HG03045 (cell line): ENCODE measurements at regions not wholly inside any gene's neighbourhood (a gene's known extent, or its start where the extent isn't known, plus 50 kb on each side); places are given as distances from the start of the nearest gene placed in this dataset.

ENCODE experiments used
- ATAC-seq: cut with Tn5 transposase; IDR thresholded peaks from one replicate; pipeline ENCODE4 v1.9.1; 2021; ENCODE audit warnings: mild to moderate bottlenecking, moderate library complexity; ENCODE audit not compliant: unreplicated experiment

- ATAC-seq, result no peak
Observed at GRCh38 chr2:238979636-238980035, 131.8 kb downstream of the TWIST2 start.

- ATAC-seq, result no peak
Observed at GRCh38 chr2:238985041-238985729, 137.3 kb downstream of the TWIST2 start.

DNA sequence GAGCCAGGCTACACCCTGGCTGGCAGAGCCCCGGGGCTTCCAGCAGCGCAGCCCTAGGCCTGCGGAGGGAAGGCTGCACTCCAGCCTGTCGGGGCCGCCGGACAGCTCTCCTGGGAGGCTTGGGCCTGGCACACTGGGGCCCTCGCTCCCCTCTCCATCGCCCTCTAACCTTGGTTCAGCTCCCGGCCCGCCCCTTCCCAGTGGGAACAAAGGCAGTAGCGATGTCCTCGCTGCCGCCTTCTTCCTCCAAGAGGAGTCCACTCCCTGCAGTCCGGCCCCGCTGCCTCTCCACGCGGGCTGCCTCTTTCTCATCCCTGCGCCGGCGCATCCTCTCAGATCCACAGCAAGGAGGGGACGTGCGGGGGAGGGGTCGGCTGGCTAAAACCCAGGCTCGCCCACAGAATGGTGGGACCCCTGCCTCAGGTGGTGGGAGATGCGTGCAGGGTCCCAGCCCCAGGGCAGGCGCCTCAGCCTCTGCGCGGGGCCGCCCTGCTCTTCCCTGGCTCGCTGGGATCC is 138.1 kb downstream of the TWIST2 start:
- ATAC-seq, result no peak

- no peak for ATAC-seq
Observed at GRCh38 chr2:238986491-238987351, 138.8 kb downstream of the TWIST2 start.

DNA sequence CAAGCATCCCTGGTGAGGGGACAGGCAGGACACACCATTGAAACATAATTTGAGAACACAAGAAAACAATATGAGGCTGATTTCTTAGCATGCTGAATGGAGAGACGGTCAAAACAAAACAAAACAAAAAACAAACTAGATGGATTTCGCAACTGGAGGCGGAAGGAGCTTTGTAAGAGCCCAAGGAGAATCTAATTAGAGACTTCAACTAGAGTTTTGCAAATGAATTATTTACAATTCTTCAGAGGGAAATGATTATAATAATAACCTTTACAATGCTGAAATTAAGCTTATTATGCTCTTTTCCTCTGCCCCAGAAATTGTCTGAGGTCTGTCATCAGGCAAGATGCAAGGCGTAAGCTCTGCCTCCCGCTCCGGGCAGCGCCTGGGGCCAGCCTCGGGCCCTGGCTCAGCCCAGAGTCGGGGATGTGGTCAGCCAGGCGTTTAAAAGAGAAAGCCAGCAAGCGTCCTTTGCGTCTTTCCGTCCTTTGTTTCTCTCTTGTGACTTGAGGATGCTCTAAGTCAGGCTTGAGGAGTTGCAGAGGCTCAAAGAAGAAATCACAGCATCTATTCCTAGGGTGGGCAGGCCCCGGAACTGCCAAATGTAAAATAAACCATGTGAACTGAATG is 139.6 kb downstream of the TWIST2 start:
- ATAC-seq, result no peak

GRCh38 chr2:238988105-238988504 is 140.2 kb downstream of the TWIST2 start:
- no peak for ATAC-seq

DNA sequence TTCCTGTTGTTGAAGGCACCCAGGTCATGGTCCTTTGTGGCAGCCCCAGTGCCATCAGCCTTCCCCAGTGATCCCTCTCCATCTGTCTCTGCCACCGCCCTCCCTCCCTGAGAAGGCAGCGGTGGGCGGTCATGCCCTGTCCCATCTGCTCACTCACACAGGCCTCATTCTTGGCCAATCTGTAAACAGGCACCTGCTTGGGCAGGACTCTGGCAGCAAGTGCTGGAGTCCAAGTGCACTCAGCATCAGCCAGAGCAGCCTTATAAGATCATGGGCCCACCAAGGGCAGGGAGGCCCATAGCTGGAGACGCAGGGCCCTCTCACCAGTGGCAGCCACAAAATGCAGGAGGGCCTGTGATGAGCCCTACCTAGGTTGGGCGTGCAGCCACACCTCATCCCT is 140.9 kb downstream of the TWIST2 start:
- no peak for ATAC-seq

DNA sequence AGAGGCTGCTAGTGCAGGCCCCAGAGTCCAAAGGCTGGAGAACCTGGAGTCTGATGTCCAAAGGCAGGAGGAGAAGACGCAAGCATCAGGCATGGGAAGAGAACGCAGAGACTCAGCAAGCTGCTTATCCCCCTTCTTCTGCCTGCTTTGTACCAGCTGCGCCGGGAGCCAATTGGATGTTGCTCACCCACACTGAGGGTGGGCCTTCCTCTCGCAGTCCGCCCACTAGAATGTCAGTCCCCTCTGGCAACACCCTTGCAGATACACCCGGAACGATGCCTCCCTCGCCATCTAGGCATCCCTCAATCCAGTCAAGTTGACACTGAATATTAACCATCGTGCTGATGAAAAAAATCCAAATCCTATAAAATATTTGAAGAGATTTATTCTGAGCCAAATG is 141.6 kb downstream of the TWIST2 start:
- ATAC-seq, result no peak

GRCh38 chr2:238994432-238994831 is 146.5 kb downstream of the TWIST2 start:
- no peak for ATAC-seq

- ATAC-seq, result no peak
Observed at GRCh38 chr2:238994876-238995275, 147.0 kb downstream of the TWIST2 start.

- ATAC-seq, result no peak
Observed at GRCh38 chr2:238995634-238996033, 147.7 kb downstream of the TWIST2 start.

- no peak for ATAC-seq
Observed at GRCh38 chr2:238996331-238997136, 148.6 kb downstream of the TWIST2 start.

DNA sequence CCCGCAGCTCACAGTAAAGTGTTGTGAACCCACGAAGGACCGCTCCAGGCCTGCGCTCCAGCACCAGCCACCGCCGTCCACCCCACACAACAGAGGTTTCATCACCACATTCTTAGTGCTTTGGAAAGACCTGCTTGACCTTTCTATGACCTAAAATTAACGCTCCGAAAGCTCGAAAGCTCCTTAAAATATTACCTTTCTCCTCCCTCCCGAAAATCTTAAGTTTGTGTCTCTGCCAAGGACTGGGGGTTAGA is 149.2 kb downstream of the TWIST2 start:
- ATAC-seq, result no peak

DNA sequence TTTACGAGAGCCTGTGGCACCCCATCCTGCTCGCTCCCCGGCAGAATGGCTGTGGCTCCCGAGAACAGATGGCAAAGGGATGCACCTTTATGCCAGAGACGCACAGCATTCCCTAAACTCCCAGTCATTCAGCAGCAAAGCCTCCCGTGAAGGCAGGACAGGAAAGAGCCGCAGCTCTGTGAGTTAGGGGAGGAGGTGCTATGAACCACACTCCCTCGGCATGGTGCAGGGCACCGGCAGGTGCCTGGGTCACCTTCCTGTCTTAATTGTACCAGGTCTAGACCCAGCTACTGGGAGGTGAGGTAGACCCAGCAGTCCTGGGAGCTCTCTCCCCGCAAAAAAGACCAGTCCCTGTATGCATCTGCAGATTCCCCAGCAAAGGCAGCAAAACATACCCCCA is 149.8 kb downstream of the TWIST2 start:
- no peak for ATAC-seq
